HEK293T (cell line): ENCODE measurements at regions not wholly inside any gene's neighbourhood (a gene's known extent, or its start where the extent isn't known, plus 50 kb on each side); places are given as distances from the start of the nearest gene placed in this dataset.

Source experiments
- FOXA1 ChIP-seq: fragments of 450-650 bp; IDR thresholded peaks from 2 replicates; pipeline ENCODE4 v1.6.1; 2016; ENCODE audit warnings: mild to moderate bottlenecking
- FOXK2 ChIP-seq: fragments of 450-650 bp; IDR thresholded peaks from 2 replicates; pipeline ENCODE4 v1.6.1; 2016; ENCODE audit warnings: mild to moderate bottlenecking
- FOXM1 ChIP-seq: fragments of 450-650 bp; IDR thresholded peaks from 2 replicates; pipeline ENCODE4 v1.6.1; 2017; ENCODE audit warnings: mild to moderate bottlenecking, borderline replicate concordance
- SUZ12 ChIP-seq: fragments of 450-650 bp; IDR thresholded peaks from 2 replicates; pipeline ENCODE4 v1.6.1; 2016; ENCODE audit warnings: mild to moderate bottlenecking

- TF ChIP-seq FOXM1, result no peak
- TF ChIP-seq FOXA1, result no peak
- no peak for TF ChIP-seq FOXK2
- no peak for TF ChIP-seq SUZ12
Measured at GRCh38 chr5:168165221-168165914, 126.1 kb upstream of the WWC1 start.
